Ectodermal cell (in vitro differentiated cells): ENCODE measurements at regions not wholly inside any gene's neighbourhood (a gene's known extent, or its start where the extent isn't known, plus 50 kb on each side); places are given as distances from the start of the nearest gene placed in this dataset.

Experiments
- H3K27ac ChIP-seq: 2 replicates; pipeline ENCODE4 v1.7.0; 2013; ENCODE audit warnings: mild to moderate bottlenecking, low read depth, low read length; ENCODE audit not compliant: insufficient read depth, poor library complexity, severe bottlenecking
- H3K27me3 ChIP-seq: 2 replicates; pipeline ENCODE4 v1.7.0; 2013; ENCODE audit warnings: mild to moderate bottlenecking, low read length; ENCODE audit not compliant: insufficient read depth, control insufficient read depth, poor library complexity, severe bottlenecking
- H3K36me3 ChIP-seq: one replicate; pipeline ENCODE4 v1.7.0; 2013; ENCODE audit warnings: low read length; ENCODE audit not compliant: control insufficient read depth, insufficient read depth
- H3K4me1 ChIP-seq: one replicate; pipeline ENCODE4 v1.7.0; 2013; ENCODE audit warnings: low read length; ENCODE audit not compliant: control insufficient read depth, insufficient read depth
- H3K4me3 ChIP-seq: 2 replicates; pipeline ENCODE4 v1.7.0; 2013; ENCODE audit warnings: low read depth, low read length, control low read depth; ENCODE audit not compliant: insufficient read depth
- H3K9me3 ChIP-seq: 2 replicates; pipeline ENCODE4 v1.7.0; 2013; ENCODE audit warnings: mild to moderate bottlenecking, low read length, moderate library complexity; ENCODE audit not compliant: control insufficient read depth
- WGBS, 2 experiments: methylation state at CpG; one replicate each; pipeline ENCODE4 v1.1.7; 2013; ENCODE audit warnings: missing lambda C conversion rate in 2 of 2; 5-methylcytosine and 5-hydroxymethylcytosine counted together

DNA sequence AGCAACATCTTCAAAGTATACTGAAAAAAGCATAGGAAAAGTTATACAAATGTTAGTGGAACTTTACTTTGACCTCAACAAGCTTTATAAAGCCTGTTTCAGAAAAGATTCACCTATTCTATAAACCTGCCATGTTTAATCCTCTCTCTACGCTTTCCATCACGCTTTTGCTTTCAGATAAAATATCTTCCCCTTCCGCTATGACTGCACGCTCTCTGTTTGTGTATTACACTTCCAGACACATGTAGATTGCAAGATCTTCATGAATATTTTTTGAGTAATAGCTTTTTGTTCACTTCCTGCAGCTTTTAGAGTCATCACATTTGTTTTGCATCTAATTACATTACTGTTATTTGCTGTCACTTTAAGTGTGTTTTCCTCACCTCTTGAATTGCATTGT, 271.4 kb downstream of the RASSF9 start:
- 93 to 100% methylated on average over 2 to 4 of the region's 4 CpGs for WGBS, 2 experiments
- H3K36me3 ChIP-seq, result no peaks in the 10 kb centered on the region
- H3K4me3 ChIP-seq, result no peak overlapping the region
- H3K27me3 ChIP-seq, result no peaks in the 10 kb centered on the region
- H3K4me1 ChIP-seq, result no peaks in the 10 kb centered on the region
- H3K9me3 ChIP-seq, result no peaks in the 10 kb centered on the region
- no peak overlapping the region for H3K27ac ChIP-seq

DNA sequence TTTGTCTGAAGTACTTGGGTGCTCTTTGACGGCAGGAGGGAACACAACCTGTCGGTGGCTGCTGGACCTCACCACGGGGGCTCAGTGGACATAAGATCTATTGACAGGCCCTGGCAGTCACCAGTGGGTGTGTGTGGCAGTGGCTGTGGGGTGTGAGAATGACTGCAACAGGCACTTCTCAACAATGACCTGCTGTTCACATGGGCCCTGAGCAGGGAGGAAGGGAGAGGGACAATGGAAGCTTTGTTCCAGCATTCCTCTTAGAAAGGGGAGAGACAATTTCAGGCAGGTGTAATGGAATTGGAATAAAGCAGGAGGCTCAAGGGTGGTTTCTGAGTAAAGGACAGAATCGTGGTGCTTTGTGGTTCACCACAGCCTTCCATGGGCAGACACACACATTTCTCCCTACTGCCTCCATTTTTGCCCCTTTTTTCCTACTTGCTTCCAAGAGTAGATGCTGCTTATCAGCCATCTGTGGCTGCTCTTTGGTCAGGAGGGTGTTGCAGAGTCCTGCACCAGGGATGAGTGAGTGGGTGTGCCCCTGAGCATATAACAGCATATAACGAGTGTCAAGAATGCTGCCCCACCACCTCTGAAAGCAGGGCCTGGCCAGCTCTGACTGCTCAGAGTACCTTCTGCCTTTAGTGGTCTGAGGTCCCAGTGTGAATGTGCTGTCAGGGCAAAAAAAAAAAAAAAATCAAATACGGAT, 267.7 kb downstream of the RASSF9 start:
- H3K4me1 ChIP-seq, result no peaks in the 10 kb centered on the region
- H3K9me3 ChIP-seq, result no peaks in the 10 kb centered on the region
- H3K36me3 ChIP-seq, result no peaks in the 10 kb centered on the region
- no peaks in the 10 kb centered on the region for H3K27me3 ChIP-seq
- WGBS, 2 experiments, result 91 to 96% methylated on average over 5 of the region's 6 CpGs
- H3K27ac ChIP-seq, result no peak overlapping the region
- no peak overlapping the region for H3K4me3 ChIP-seq

DNA sequence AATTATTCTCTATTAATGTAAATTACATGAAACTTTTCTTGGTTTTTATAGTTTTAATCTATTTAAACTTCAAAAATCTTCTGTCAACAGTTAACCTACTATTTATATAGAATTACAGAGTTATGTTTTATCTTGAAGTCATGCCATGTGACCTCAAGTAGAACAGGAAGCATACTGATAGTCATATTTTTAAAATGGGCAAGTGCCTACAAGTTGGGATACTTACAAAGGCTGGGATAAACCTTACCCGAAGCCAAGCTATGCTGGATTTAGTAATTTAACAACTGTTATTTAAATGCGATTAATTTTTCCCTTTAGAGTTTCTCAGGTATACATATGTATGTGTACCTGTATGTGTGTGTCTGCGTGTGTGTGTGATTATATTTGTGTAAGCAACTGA, 266.9 kb downstream of the RASSF9 start:
- Histone ChIP-seq H3K9me3 (no peaks in the 10 kb centered on the region), H3K36me3 (no peaks in the 10 kb centered on the region), H3K4me3 (no peak overlapping the region), H3K4me1 (no peaks in the 10 kb centered on the region), H3K27me3 (no peaks in the 10 kb centered on the region), H3K27ac (no peak overlapping the region)
- 96 to 100% methylated on average over 3 of the region's 3 CpGs for WGBS, 2 experiments

DNA sequence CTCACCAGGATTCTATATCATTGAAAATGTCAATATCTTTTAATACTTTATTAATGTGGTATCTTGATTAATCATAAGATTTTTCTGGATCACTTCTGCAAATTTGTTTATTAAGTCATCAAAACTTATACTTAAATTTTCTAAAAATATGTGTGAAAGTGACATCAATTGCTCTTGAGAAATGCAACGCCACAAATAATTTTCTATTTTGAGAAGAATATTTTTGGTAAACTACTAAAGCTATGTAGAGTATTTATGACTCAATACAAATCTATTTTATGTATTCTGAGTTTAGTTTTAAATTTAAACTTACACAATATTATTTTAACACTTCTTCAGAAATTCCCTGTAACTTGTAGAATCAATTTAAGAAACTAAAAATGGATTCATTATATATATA, 263.3 kb downstream of the RASSF9 start:
- no peak overlapping the region for H3K4me3 ChIP-seq
- H3K27ac ChIP-seq, result no peak overlapping the region
- WGBS, 2 experiments, result no CpG with 5 or more reads among the region's 1 CpG
- no peaks in the 10 kb centered on the region for H3K27me3 ChIP-seq
- no peaks in the 10 kb centered on the region for H3K36me3 ChIP-seq
- H3K4me1 ChIP-seq, result no peaks in the 10 kb centered on the region
- H3K9me3 ChIP-seq, result no peaks in the 10 kb centered on the region

- Histone ChIP-seq H3K27ac (no peak overlapping the region), H3K36me3 (no peaks in the 10 kb centered on the region), H3K9me3 (no peaks in the 10 kb centered on the region), H3K4me1 (no peaks in the 10 kb centered on the region), H3K27me3 (no peaks in the 10 kb centered on the region), H3K4me3 (no peak overlapping the region)
- 94 to 98% methylated on average over 2 to 3 of the region's 3 CpGs for WGBS, 2 experiments
These were observed 262.5 kb downstream of the RASSF9 start for GRCh38 chr12:85573635-85574214.

DNA sequence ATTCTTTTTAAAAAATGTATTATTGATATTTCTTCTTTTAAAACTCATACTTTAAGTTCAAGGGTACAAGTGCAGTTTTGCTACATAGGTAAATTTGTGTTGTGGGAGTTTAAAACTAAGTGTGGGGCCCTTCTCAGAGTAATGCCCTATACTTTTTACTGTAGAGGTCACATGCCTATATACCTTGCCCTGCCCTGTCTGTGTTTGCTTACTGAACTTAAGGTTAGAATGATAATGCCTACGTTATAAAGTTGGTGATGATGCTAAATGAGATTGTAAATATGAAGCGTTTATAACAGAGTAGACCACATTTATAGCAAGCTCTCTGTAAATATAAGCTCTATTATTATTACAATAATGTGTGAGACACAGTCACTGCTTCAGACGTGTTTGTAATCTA, 261.9 kb downstream of the RASSF9 start:
- Histone ChIP-seq H3K4me3 (no peak overlapping the region), H3K27me3 (no peaks in the 10 kb centered on the region), H3K27ac (no peak overlapping the region), H3K9me3 (no peaks in the 10 kb centered on the region), H3K4me1 (no peaks in the 10 kb centered on the region), H3K36me3 (no peaks in the 10 kb centered on the region)
- WGBS, 2 experiments, result 100% methylated on average over 1 of the region's 3 CpGs

- H3K4me1 ChIP-seq, result no peaks in the 10 kb centered on the region
- H3K27me3 ChIP-seq, result no peaks in the 10 kb centered on the region
- no peak overlapping the region for H3K4me3 ChIP-seq
- no peak overlapping the region for H3K27ac ChIP-seq
- 51 to 56% methylated on average over 6 of the region's 7 CpGs for WGBS, 2 experiments
- H3K9me3 ChIP-seq, result no peaks in the 10 kb centered on the region
- no peaks in the 10 kb centered on the region for H3K36me3 ChIP-seq
These were observed 260.8 kb downstream of the RASSF9 start for GRCh38 chr12:85575120-85576096.

GRCh38 chr12:85580562-85581168, 255.5 kb downstream of the RASSF9 start:
- Histone ChIP-seq H3K9me3 (no peaks in the 10 kb centered on the region), H3K27me3 (no peaks in the 10 kb centered on the region), H3K4me1 (no peaks in the 10 kb centered on the region), H3K27ac (no peak overlapping the region), H3K4me3 (no peak overlapping the region), H3K36me3 (no peaks in the 10 kb centered on the region)
- 91 to 95% methylated on average over 1 to 3 of the region's 3 CpGs for WGBS, 2 experiments

GRCh38 chr12:85587158-85587557, 249.1 kb downstream of the RASSF9 start:
- H3K27ac ChIP-seq, result no peak overlapping the region
- H3K9me3 ChIP-seq, result no peaks in the 10 kb centered on the region
- H3K4me1 ChIP-seq, result no peaks in the 10 kb centered on the region
- no peaks in the 10 kb centered on the region for H3K36me3 ChIP-seq
- 88 to 92% methylated on average over 3 of the region's 3 CpGs for whole genome bisulfite sequencing, 2 experiments
- no peak overlapping the region for H3K4me3 ChIP-seq
- no peaks in the 10 kb centered on the region for H3K27me3 ChIP-seq

GRCh38 chr12:85588221-85588620, 248.0 kb downstream of the RASSF9 start:
- no peaks in the 10 kb centered on the region for H3K36me3 ChIP-seq
- no peaks in the 10 kb centered on the region for H3K9me3 ChIP-seq
- H3K4me1 ChIP-seq, result no peaks in the 10 kb centered on the region
- no peaks in the 10 kb centered on the region for H3K27me3 ChIP-seq
- H3K4me3 ChIP-seq, result no peak overlapping the region
- no peak overlapping the region for H3K27ac ChIP-seq
- WGBS, 2 experiments, result 92 to 100% methylated on average over 2 of the region's 2 CpGs
